Upper lobe of left lung (tissue), 4 donors: ENCODE measurements at regions not wholly inside any gene's neighbourhood (a gene's known extent, or its start where the extent isn't known, plus 50 kb on each side); places are given as distances from the start of the nearest gene placed in this dataset.

Source experiments
- EP300 ChIP-seq, 4 donors: sonication (generic); formaldehyde crosslinking; IDR thresholded peaks; one replicate each; pipeline ENCODE4 v1.5.1; 2017; ENCODE audit warnings: antibody characterized with exemption in 4 of 4, control low read depth in 2 of 4
- POLR2A ChIP-seq, 4 donors: fragments of 450-650 bp; IDR thresholded peaks; one replicate each; pipeline ENCODE4 v1.5.1; 2016 to 2017; ENCODE audit warnings: antibody characterized with exemption in 4 of 4, mild to moderate bottlenecking in 2 of 4
- POLR2AphosphoS5 ChIP-seq, 2 donors: sonication (generic); formaldehyde crosslinking; IDR thresholded peaks; one replicate each; pipeline ENCODE4 v1.5.1; 2017; ENCODE audit warnings: antibody characterized with exemption in 2 of 2
- TF ChIP-seq, protein P1 (sequence below), 6 experiments: fragments of 450-650 bp in 4 of 6; fragments of 200-600 bp in 2 of 6; sonication (generic) in 2 of 6; IDR thresholded peaks; one replicate each; pipeline ENCODE4 v1.5.1; 2016 to 2019; ENCODE audit warnings: antibody characterized with exemption in 6 of 6

DNA sequence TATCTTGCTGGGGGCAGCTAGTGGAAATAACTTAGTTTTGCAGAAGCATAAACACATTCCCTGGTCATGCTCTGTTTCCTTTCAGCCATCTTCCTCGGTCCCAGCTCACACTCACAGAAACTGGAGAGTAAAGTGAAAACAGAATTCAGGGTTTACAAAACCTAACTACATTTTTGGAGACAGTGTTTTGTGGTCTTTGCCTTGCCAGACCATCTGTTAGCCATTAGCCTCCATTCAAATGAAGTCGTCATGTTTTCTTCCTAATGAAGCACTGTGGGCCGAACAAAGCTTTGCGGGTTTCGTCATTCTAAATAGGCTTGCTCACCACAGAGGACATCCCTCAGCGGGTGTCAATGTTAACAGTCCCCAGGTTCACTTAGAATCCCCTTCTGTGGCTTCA is 214.6 kb upstream of the TMEM72 start:
- no peak for TF ChIP-seq EP300 (IDR thresholded peaks at IDR 0.05)
- TF ChIP-seq POLR2AphosphoS5 (IDR thresholded peaks at IDR 0.05): no peak
- TF ChIP-seq POLR2A (IDR thresholded peaks at IDR 0.05): no peak
- TF ChIP-seq, protein P1, sequence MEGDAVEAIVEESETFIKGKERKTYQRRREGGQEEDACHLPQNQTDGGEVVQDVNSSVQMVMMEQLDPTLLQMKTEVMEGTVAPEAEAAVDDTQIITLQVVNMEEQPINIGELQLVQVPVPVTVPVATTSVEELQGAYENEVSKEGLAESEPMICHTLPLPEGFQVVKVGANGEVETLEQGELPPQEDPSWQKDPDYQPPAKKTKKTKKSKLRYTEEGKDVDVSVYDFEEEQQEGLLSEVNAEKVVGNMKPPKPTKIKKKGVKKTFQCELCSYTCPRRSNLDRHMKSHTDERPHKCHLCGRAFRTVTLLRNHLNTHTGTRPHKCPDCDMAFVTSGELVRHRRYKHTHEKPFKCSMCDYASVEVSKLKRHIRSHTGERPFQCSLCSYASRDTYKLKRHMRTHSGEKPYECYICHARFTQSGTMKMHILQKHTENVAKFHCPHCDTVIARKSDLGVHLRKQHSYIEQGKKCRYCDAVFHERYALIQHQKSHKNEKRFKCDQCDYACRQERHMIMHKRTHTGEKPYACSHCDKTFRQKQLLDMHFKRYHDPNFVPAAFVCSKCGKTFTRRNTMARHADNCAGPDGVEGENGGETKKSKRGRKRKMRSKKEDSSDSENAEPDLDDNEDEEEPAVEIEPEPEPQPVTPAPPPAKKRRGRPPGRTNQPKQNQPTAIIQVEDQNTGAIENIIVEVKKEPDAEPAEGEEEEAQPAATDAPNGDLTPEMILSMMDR (IDR thresholded peaks at IDR 0.05): no peak
